ENCODE measurements at regions not wholly inside any gene's neighbourhood (a gene's known extent, or its start where the extent isn't known, plus 50 kb on each side); places are given as distances from the start of the nearest gene placed in this dataset.

- no peak for DNase-seq (ENCODE audit: low read depth in 1 of 2, low spot score in 1 of 2)
- in situ Hi-C loops (cut with HindIII; ENCODE audit: low pct_unique_long_range_greater_than_20kb, low sequenced_read_pairs), result no loop called here
- TF ChIP-seq JUND (IDR thresholded peaks at IDR 0.05; ENCODE audit: low read depth), result no peak
These were observed 52.0 kb upstream of the RYK start for GRCh38 chr3:134302674-134303073.

- in situ Hi-C loops (cut with HindIII; ENCODE audit: low pct_unique_long_range_greater_than_20kb, low sequenced_read_pairs), result no loop called here
These were observed 49.9 kb upstream of the RYK start for GRCh38 chr3:134300520-134300919.

More at GRCh38 chr3:134300520-134300919, 49.9 kb upstream of the RYK start:
- DNase-seq (ENCODE audit: low read depth in 1 of 2, low spot score in 1 of 2), result peak in 1 of 2 experiments; percentile 60
- TF ChIP-seq JUND (IDR thresholded peaks at IDR 0.05; ENCODE audit: low read depth), result no peak
